ENCODE measurements at regions not wholly inside any gene's neighbourhood (a gene's known extent, or its start where the extent isn't known, plus 50 kb on each side); places are given as distances from the start of the nearest gene placed in this dataset.

- TF ChIP-seq, protein P1, sequence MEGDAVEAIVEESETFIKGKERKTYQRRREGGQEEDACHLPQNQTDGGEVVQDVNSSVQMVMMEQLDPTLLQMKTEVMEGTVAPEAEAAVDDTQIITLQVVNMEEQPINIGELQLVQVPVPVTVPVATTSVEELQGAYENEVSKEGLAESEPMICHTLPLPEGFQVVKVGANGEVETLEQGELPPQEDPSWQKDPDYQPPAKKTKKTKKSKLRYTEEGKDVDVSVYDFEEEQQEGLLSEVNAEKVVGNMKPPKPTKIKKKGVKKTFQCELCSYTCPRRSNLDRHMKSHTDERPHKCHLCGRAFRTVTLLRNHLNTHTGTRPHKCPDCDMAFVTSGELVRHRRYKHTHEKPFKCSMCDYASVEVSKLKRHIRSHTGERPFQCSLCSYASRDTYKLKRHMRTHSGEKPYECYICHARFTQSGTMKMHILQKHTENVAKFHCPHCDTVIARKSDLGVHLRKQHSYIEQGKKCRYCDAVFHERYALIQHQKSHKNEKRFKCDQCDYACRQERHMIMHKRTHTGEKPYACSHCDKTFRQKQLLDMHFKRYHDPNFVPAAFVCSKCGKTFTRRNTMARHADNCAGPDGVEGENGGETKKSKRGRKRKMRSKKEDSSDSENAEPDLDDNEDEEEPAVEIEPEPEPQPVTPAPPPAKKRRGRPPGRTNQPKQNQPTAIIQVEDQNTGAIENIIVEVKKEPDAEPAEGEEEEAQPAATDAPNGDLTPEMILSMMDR (conservative IDR thresholded peaks at IDR 0.05; ENCODE audit: low read length): no peak
- TF ChIP-seq EZH2phosphoT487 (IDR thresholded peaks at IDR 0.05; ENCODE audit: borderline replicate concordance, low read depth, low read length): no peak
Observed at GRCh38 chr10:33125111-33125510, 167.1 kb upstream of the ITGB1 start.

Measured in OCI-LY7 (cell line).